Liver (tissue), 3 donors: ENCODE measurements at regions not wholly inside any gene's neighbourhood (a gene's known extent, or its start where the extent isn't known, plus 50 kb on each side); places are given as distances from the start of the nearest gene placed in this dataset.

Experiments used
- CTCF ChIP-seq: fragments of 150-350 bp; IDR thresholded peaks from 2 replicates; pipeline ENCODE4 v1.5.1; 2017; ENCODE audit warnings: improper control_type of control experiment, low read depth, low read length; ENCODE audit not compliant: missing input control
- JUND ChIP-seq, 2 donors: IDR thresholded peaks; 2 replicates each; pipeline ENCODE4 v1.6.1; 2016; ENCODE audit warnings: antibody characterized with exemption in 2 of 2
- TAF1 ChIP-seq: conservative IDR thresholded peaks from 2 replicates; pipeline ENCODE4 v1.6.1; 2016; ENCODE audit warnings: antibody characterized with exemption, mild to moderate bottlenecking
- donor health status: healthy.
- donor health status: healthy.

GRCh38 chr7:3109311-3109915 lies 65.7 kb upstream of the CARD11 start:
- TF ChIP-seq CTCF (no peak), TAF1 (no peak), JUND (IDR thresholded peaks at IDR 0.05) (no peak)
